HAP-1 (cell line): ENCODE measurements at regions not wholly inside any gene's neighbourhood (a gene's known extent, or its start where the extent isn't known, plus 50 kb on each side); places are given as distances from the start of the nearest gene placed in this dataset.
A peak's percentile ranks its signal among the peaks of the same experiment; 100 is the strongest.

Experiments used
- DNase-seq, 2 experiments: peaks; one replicate each; pipeline ENCODE4 v3.0.0-alpha.2; 2016 to 2020; ENCODE audit warnings: low spot score in 2 of 2
- H3K27me3 ChIP-seq: fragments of 250-450 bp; sonication (Bioruptor Pico); 2 replicates; pipeline ENCODE4 v1.5.1; 2020; ENCODE audit warnings: low read depth, mild to moderate bottlenecking, moderate library complexity
- H3K36me3 ChIP-seq: fragments of 250-450 bp; sonication (Bioruptor Pico); replicated peaks from 2 replicates; pipeline ENCODE4 v1.5.1; 2020; ENCODE audit warnings: mild to moderate bottlenecking
- H3K4me1 ChIP-seq: fragments of 250-450 bp; sonication (Bioruptor Pico); 2 replicates; pipeline ENCODE4 v1.5.1; 2020; ENCODE audit warnings: mild to moderate bottlenecking
- H3K4me3 ChIP-seq: fragments of 250-450 bp; sonication (Bioruptor Pico); 2 replicates; pipeline ENCODE4 v1.5.1; 2020; ENCODE audit warnings: mild to moderate bottlenecking, moderate library complexity
- H3K9me3 ChIP-seq: fragments of 250-450 bp; sonication (Bioruptor Pico); 2 replicates; pipeline ENCODE4 v1.5.1; 2020; ENCODE audit warnings: mild to moderate bottlenecking, moderate library complexity
- in situ Hi-C: fragments of 300-500 bp; cut with MboI; formaldehyde crosslinking; loops from 3 replicates; pipeline ENCODE4 v1.14.3; 2020; ENCODE audit warnings: low sequenced_read_pairs, inconsistent platforms, mixed read lengths

DNA sequence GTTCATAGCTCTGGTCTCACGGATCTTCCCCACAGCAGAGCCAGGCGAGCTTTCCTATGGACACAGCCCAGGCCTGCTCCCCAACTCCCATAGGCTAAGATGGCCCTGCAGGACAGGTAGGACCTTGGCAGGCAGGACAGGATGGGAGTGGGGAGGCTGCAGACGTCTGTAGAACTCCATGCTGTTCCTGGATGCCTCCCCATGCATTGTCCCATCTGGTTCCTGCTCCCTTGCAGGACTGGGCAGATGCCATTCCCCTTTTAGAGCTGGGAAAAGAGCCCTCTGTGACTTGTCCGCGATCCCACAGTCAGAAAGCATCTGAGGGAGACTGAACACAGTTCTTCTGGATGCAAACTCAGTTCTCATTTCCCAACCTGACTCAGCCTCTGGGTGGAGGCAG lies 71.9 kb upstream of the ATP5PO start:
- no peaks in the 10 kb centered on the region for H3K4me1 ChIP-seq
- no peak overlapping the region for H3K4me3 ChIP-seq
- H3K36me3 ChIP-seq: no peaks in the 10 kb centered on the region
- in situ Hi-C loops: no loop called here
- H3K27me3 ChIP-seq: no peaks in the 10 kb centered on the region
- no peaks in the 10 kb centered on the region for H3K9me3 ChIP-seq
- no peak for DNase-seq

DNA sequence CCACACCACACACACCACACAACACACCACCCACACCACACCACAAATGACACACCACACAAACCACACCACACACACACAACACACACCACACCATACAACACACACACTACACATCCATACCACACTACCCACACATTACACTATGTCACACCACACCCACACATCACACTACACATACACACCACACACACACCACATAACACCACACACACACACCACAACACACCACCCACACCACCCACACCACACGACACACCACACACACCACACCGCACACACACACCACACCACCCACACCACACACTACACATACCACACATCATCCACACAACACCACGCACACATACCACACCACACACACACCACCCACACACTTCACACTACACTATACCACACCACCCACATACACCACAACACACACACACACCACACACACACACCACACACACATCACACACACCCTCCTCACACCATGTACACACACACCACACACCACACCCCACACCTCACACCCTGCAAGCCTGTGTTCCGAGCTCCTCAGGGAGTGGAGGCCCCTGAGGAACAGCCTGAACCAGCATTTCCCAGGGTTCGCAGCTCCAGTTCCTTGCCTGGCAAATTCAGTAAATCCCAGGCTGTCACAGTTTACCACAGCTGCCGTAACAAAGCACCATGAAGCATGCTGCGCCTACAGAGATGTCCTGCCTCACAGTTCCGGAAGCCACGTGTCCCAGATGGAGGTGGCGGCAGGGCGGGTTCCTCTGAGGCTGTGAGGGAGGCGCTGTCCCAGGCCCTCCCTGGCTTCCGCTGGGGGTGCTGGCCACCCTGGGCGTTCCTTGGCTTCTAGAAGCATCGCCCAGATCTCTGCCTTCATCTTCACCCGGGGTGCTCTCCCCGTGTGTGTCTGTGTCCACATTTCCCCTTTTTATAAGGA lies 69.8 kb upstream of the ATP5PO start:
- Histone ChIP-seq H3K4me1 (no peaks in the 10 kb centered on the region), H3K4me3 (no peak overlapping the region), H3K9me3 (no peaks in the 10 kb centered on the region), H3K36me3 (no peaks in the 10 kb centered on the region), H3K27me3 (no peaks in the 10 kb centered on the region)
- in situ Hi-C loops: no loop called here
- DNase-seq: no peak

DNA sequence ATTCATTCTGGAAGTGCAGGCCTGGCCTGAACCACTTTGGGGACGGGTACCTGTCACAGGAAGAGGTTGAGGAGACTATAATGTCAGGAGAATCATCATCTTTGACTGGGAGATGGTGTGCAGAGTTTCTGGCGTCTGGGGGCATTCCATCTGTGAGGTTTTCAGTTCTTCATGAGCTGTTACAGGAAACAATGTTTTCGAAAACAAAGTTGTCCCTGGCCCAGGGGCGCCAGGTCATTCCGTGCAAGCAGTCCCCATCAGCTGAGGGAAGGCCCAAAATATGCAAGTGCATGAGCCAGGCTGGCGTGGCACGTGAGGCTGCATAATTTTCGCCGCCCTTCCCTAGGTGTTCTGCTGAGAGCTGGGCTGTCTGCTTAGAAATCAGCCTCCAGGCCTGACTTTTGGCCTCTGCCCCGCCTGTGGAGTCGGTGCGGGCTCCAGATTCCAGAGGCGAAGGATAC lies 68.4 kb upstream of the ATP5PO start:
- Histone ChIP-seq H3K9me3 (no peaks in the 10 kb centered on the region), H3K27me3 (no peaks in the 10 kb centered on the region), H3K4me3 (no peak overlapping the region), H3K4me1 (no peaks in the 10 kb centered on the region), H3K36me3 (no peaks in the 10 kb centered on the region)
- no peak for DNase-seq
- in situ Hi-C loops: no loop called here

DNA sequence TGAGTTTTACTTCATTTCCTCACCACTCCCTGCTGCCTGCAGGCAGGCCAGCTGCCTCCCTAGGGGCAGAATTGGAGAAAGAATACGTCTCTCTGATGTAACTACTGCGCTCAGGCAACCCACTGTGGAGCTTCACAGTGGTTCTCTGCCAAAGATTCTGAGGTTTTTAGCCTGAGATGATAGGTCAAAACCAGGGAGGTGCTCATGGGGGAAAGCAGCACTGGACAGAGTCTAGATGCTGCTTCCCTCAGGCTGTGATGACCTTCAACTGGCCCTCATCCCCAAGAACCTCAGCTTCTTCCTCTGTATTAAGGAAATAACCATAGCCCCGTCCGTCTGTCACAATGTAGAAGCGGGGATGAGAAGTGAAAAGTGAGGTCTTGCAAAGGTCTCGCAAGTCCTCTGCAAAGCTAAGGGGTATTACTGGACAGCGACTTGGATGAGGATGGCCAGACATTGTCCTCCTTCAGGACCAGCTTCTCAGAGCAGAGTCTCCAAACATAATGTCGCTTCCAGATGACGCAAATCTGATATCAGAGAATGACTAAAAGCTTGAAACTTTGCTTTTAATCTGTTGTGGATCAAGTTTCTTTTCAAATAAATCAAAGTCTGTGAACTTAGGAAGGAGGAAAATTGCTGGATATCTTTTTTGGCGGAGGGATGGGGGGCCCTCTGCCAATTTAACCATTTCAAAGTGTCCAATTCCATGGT lies 65.9 kb upstream of the ATP5PO start:
- Histone ChIP-seq H3K4me1 (peaks cover 8% of the 10 kb centered on the region), H3K9me3 (no peaks in the 10 kb centered on the region), H3K36me3 (no peaks in the 10 kb centered on the region), H3K4me3 (no peak overlapping the region), H3K27me3 (no peaks in the 10 kb centered on the region)
- DNase-seq: no peak
- in situ Hi-C loops: no loop called here

DNA sequence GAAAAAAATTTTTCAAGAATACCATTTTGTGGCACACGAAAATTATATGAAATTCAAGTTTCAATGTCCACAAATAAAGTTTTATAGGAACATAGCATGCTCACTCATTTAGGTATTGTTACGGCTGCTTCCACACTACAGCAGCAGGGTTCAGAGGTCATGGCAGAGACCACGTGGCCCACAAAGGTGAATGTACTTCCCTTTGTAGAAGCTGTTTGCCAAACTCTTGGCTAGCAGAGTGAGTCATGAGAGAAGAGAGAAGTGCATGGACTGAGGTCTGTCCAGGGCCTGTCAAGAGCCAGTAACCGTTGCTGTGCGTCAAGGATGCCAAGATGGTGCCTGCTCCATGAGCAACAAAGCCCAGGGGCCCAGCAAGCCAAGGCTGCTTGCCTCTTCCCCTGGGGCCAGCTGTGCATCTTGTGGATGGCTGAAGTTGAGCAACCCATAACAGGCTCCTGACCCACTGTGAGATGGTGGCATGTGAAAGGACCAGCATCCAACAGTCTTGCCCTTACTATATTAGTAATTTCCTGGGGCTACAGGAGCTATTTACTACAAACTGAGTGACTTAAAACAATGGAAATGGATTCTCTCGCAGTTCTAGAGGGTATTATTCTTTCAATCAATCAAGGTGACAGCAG lies 64.8 kb upstream of the ATP5PO start:
- no peaks in the 10 kb centered on the region for H3K36me3 ChIP-seq
- no peak overlapping the region for H3K4me3 ChIP-seq
- in situ Hi-C loops: no loop called here
- no peaks in the 10 kb centered on the region for H3K27me3 ChIP-seq
- peaks cover 17% of the 10 kb centered on the region for H3K4me1 ChIP-seq
- no peak for DNase-seq
- no peaks in the 10 kb centered on the region for H3K9me3 ChIP-seq

DNA sequence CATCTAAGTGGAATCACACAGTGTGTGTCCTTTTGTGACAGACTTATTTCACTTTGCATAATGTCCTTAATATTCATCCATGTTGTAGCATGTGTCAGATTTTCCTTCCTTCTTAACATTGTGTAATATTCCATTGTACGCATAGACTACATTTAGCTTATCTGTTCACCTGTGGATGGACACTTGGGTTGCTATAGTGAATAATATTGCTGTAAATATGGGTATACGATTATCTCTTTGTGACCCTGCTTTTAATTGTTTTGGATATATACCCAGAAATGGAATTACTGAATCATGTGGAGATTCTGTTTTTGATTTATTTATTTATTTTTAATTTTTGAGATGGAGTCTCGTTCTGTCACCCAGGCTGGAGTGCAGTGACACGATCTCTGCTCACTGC lies 63.0 kb upstream of the ATP5PO start:
- no peaks in the 10 kb centered on the region for H3K27me3 ChIP-seq
- H3K4me3 ChIP-seq: no peak overlapping the region
- H3K9me3 ChIP-seq: no peaks in the 10 kb centered on the region
- in situ Hi-C loops: no loop called here
- H3K4me1 ChIP-seq: peaks cover 17% of the 10 kb centered on the region
- no peak for DNase-seq
- no peaks in the 10 kb centered on the region for H3K36me3 ChIP-seq

DNA sequence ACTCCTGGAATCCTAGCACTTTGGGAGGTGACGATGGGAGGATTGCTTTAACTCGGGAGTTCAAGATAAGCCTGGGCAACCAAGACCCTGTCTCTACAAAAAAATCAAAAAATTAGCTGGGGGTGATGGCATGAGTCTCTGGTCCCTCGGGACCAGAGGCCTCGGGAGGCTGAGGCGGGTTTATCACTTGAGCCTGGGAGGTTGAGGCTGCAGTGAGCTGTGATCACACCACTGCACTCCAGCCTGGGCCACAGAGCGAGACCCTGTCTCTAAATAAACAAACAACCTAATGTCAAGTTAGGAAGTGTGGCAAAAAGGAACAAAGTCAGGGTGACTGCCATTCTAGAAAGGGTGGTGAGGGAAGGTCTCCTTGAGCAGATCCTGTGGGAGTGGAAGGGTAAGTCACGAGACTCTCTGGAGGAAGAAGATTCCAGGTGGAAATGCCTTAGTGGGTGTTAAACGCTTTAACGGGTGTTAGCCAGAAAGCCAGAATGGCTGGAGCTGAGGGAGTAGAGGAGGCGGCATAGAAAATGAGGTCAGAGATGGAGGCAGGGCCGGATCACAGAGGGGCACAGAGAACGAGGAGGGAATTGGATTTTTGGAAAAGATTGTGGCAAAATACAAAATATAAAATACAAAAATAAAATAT lies 62.2 kb upstream of the ATP5PO start:
- Histone ChIP-seq H3K27me3 (no peaks in the 10 kb centered on the region), H3K36me3 (no peaks in the 10 kb centered on the region), H3K9me3 (no peaks in the 10 kb centered on the region), H3K4me1 (peaks cover 17% of the 10 kb centered on the region), H3K4me3 (no peak overlapping the region)
- in situ Hi-C loops: no loop called here
- DNase-seq: no peak

DNA sequence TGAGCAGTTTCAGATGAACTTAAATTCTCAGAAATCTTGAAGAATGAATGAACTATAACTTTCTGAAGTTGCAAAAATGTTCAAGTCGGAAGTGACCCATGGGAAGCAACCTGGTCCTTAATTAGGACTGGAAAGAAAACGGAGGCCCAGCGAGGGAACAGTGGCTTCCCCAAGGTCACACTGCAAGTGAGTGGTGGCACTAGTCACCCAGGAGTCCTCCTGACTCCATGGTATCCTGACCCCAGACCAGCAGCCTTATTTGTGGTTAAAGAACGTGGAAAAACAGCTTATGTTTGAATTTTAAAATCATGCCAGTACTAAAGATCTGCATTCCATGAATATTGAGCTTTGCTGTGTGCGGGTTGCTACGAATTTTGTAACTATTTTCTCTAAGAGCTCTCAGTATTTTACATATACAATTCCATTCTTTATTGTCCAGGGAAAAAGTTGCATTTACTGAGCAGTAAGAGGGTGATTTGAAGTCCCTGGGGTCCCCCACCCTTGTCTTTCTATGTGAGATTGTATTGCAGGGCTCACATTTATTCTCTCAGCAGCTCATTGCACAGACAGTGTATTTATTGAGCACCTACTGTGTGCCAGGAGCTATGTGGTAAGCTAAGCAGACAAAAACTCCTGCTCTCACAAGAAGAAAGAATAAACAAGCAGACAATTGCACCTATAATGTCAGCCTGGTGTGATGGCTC lies 61.6 kb upstream of the ATP5PO start:
- no peak overlapping the region for H3K4me3 ChIP-seq
- no peaks in the 10 kb centered on the region for H3K27me3 ChIP-seq
- peak in 1 of 2 experiments; percentile 9 for DNase-seq
- H3K9me3 ChIP-seq: no peaks in the 10 kb centered on the region
- H3K4me1 ChIP-seq: peaks cover 17% of the 10 kb centered on the region
- in situ Hi-C loops: no loop called here
- no peaks in the 10 kb centered on the region for H3K36me3 ChIP-seq

DNA sequence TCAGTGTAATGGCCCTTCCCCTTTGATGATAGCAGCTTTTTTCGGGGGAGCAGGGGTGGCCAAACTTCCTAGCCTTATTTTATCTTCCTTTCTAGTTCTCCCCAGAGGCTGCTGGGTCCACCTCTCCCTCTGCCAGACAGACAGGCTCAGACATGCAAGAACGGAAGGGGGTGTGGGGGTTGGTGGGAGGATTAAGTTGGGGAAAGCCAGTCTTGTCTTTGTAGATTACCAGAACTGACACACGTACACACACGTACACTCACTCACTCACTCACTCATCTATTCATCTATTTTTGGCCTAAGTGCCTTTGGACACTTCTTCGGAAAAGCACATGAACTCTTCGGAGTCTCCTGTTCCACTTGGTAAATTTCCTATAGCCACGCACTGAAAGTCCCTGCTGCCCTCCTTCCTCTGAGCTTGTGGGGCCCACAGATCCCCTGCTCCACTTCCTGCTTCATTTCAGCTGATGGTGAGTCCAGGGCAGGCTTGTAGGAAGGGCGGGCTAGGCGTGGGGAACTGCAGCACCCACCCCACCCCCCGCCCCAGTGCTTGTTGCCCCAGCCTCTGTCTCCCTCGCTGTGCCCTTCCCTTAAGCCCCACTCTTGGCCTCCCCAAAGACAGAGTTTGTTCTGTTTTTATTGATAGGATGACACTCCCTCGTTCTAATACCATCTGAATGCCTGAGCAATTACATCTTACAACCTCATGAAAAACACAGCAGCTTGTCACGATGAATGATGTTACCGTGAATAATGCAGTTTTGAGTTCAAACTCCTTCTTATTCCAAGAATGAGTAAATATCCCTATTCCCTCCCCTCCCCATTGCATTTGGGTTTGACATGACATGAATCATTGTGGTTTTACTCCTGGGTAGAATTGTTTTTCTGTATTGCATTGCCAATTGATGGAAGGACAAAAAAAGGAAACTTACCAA lies 60.7 kb upstream of the ATP5PO start:
- H3K4me3 ChIP-seq: no peak overlapping the region
- DNase-seq: peak; percentile 22 to 54
- H3K27me3 ChIP-seq: no peaks in the 10 kb centered on the region
- H3K36me3 ChIP-seq: no peaks in the 10 kb centered on the region
- peaks cover 17% of the 10 kb centered on the region for H3K4me1 ChIP-seq
- in situ Hi-C loops: no loop called here
- H3K9me3 ChIP-seq: no peaks in the 10 kb centered on the region

DNA sequence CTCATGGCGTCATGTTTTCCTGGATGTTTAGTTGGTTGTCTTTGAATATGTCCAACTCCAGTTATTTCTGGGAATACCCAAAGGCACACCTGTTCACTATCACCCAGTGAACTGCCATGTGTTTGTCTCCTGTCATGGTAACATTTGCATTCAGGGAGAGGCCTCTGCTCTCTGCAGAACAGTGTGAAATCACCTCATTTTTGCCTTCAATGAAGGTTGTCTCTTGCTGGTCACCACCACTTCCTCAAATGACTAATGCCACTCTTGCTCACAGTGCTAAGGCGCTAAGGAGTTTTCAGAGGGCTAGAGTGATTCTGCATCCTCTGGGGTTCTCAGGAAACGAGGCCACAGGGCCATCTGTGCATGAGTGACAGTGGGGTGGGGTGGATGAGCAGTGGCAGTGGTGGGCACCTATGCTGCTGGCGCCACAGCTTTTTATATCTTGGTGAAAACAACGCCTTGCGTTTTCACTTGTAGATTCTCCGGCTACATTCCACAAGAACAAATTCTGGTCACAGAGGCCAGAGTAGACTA lies 60.0 kb upstream of the ATP5PO start:
- H3K27me3 ChIP-seq: no peaks in the 10 kb centered on the region
- in situ Hi-C loops: no loop called here
- no peaks in the 10 kb centered on the region for H3K9me3 ChIP-seq
- H3K4me3 ChIP-seq: no peak overlapping the region
- DNase-seq: no peak
- no peaks in the 10 kb centered on the region for H3K36me3 ChIP-seq
- peaks cover 17% of the 10 kb centered on the region for H3K4me1 ChIP-seq

DNA sequence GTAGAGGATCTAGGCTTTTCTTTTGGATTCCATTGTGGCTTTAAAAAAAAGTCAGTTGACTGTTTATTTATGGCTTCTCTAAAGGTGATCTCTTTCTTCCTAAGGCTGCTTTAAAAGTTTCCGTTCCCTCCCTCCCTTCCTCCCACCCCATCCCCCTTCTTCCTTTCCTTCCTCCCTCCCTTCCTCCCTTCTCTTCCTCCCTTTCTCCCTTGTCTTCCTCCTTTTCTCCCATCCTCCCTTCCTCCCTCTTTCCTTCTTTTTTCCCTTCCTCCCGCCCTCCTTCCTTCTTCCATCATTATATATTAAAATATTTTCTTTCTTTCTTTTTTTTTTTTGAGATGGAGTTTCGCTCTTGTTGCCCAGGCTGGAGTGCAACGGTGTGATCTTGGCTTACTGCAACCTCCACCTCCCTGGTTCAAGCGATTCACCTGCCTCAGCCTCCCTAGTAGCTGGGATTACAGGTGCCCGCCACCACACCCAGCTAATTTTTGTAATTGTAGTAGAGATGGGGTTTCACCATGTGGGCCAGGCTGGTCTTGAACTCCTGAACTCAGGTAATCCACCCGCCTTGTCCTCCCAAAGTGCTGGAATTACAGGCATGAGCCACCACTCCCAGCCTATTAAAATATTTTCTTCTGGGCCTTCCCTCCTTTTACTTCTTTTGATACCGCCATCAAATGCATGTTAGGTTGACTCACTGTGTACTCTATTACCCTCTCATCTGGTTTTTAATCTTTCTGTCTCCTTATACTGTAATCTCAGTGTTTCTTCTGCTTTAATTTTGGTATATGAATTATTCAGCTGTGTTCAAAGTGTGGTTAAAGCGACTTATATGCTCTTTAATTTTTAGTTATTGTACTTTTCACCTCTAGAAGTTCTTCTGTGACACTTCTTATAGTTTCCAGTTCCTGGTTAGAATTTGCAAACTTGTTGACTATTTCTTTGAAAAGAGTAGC lies 59.2 kb upstream of the ATP5PO start:
- no peak overlapping the region for H3K4me3 ChIP-seq
- H3K4me1 ChIP-seq: peaks cover 17% of the 10 kb centered on the region
- in situ Hi-C loops: no loop called here
- H3K9me3 ChIP-seq: no peaks in the 10 kb centered on the region
- H3K27me3 ChIP-seq: no peaks in the 10 kb centered on the region
- H3K36me3 ChIP-seq: no peaks in the 10 kb centered on the region
- DNase-seq: no peak
